HUES64 (cell line): ENCODE measurements at regions not wholly inside any gene's neighbourhood (a gene's known extent, or its start where the extent isn't known, plus 50 kb on each side); places are given as distances from the start of the nearest gene placed in this dataset.

Experiments used
- H3K27ac ChIP-seq: 2 replicates; pipeline ENCODE4 v1.7.0; 2013; ENCODE audit warnings: low read depth, low read length, inconsistent platforms
- H3K27me3 ChIP-seq: 2 replicates; pipeline ENCODE4 v1.6.1; 2013; ENCODE audit warnings: mild to moderate bottlenecking, low read length; ENCODE audit not compliant: insufficient read depth
- H3K36me3 ChIP-seq: 2 replicates; pipeline ENCODE4 v1.6.1; 2013; ENCODE audit warnings: mild to moderate bottlenecking, low read length; ENCODE audit not compliant: insufficient read depth
- H3K4me1 ChIP-seq: 2 replicates; pipeline ENCODE4 v1.6.1; 2013; ENCODE audit warnings: mild to moderate bottlenecking, low read length, moderate library complexity; ENCODE audit not compliant: insufficient read depth
- H3K4me3 ChIP-seq: 2 replicates; pipeline ENCODE4 v1.5.1; 2013; ENCODE audit warnings: mild to moderate bottlenecking, low read length, moderate library complexity
- H3K9ac ChIP-seq: 2 replicates; pipeline ENCODE4 v1.6.1; 2013; ENCODE audit warnings: mild to moderate bottlenecking, low read depth, low read length
- H3K9me3 ChIP-seq: 2 replicates; pipeline ENCODE4 v1.6.1; 2013; ENCODE audit warnings: low read depth, low read length; ENCODE audit not compliant: insufficient read depth
- WGBS: fragments of 150-250, 120-280 bp; methylation state at CpG from one replicate; pipeline ENCODE4 v1.1.7; 2013; ENCODE audit warnings: missing lambda C conversion rate; 5-methylcytosine and 5-hydroxymethylcytosine counted together

- no peaks in the 10 kb centered on the region for H3K9me3 ChIP-seq
- H3K4me3 ChIP-seq, result no peak overlapping the region
- WGBS, result 97% methylated on average over 6 of the region's 6 CpGs
- H3K36me3 ChIP-seq, result no peaks in the 10 kb centered on the region
- no peak overlapping the region for H3K9ac ChIP-seq
- no peaks in the 10 kb centered on the region for H3K27me3 ChIP-seq
- no peaks in the 10 kb centered on the region for H3K4me1 ChIP-seq
- no peak overlapping the region for H3K27ac ChIP-seq
Measured at GRCh38 chr1:99580451-99580850, 65.5 kb upstream of the PALMD start.

GRCh38 chr1:99587008-99587407 is 58.9 kb upstream of the PALMD start:
- no peaks in the 10 kb centered on the region for H3K9me3 ChIP-seq
- no peaks in the 10 kb centered on the region for H3K36me3 ChIP-seq
- H3K4me1 ChIP-seq, result 0 out of 2 replicates have a peak, but pooled peaks cover 3% of the 10 kb centered on the region
- no peak overlapping the region for H3K9ac ChIP-seq
- H3K27me3 ChIP-seq, result no peaks in the 10 kb centered on the region
- no peak overlapping the region for H3K4me3 ChIP-seq
- 88% methylated on average over 4 of the region's 4 CpGs for WGBS
- no peak overlapping the region for H3K27ac ChIP-seq

- Histone ChIP-seq H3K4me1 (0 out of 2 replicates have a peak, but pooled peaks cover 3% of the 10 kb centered on the region), H3K9me3 (no peaks in the 10 kb centered on the region), H3K27me3 (no peaks in the 10 kb centered on the region), H3K9ac (no peak overlapping the region), H3K27ac (no peak overlapping the region), H3K36me3 (no peaks in the 10 kb centered on the region), H3K4me3 (no peak overlapping the region)
- 79% methylated on average over 4 of the region's 4 CpGs for WGBS
Measured at GRCh38 chr1:99589186-99589636, 56.7 kb upstream of the PALMD start.

- 86% methylated on average over 4 of the region's 4 CpGs for WGBS
- no peak overlapping the region for H3K27ac ChIP-seq
- H3K4me1 ChIP-seq, result 0 out of 2 replicates have a peak, but pooled peaks cover 3% of the 10 kb centered on the region
- H3K27me3 ChIP-seq, result no peaks in the 10 kb centered on the region
- H3K4me3 ChIP-seq, result no peak overlapping the region
- H3K9me3 ChIP-seq, result no peaks in the 10 kb centered on the region
- no peaks in the 10 kb centered on the region for H3K36me3 ChIP-seq
- no peak overlapping the region for H3K9ac ChIP-seq
Measured at GRCh38 chr1:99590578-99591209, 55.2 kb upstream of the PALMD start.

GRCh38 chr1:99591886-99592285 is 54.0 kb upstream of the PALMD start:
- no peak overlapping the region for H3K4me3 ChIP-seq
- 83% methylated on average over 1 of the region's 1 CpG for WGBS
- H3K9me3 ChIP-seq, result no peaks in the 10 kb centered on the region
- H3K27ac ChIP-seq, result no peak overlapping the region
- no peaks in the 10 kb centered on the region for H3K36me3 ChIP-seq
- no peaks in the 10 kb centered on the region for H3K27me3 ChIP-seq
- H3K4me1 ChIP-seq, result 0 out of 2 replicates have a peak, but pooled peaks cover 3% of the 10 kb centered on the region
- no peak overlapping the region for H3K9ac ChIP-seq

GRCh38 chr1:99594205-99594604 is 51.7 kb upstream of the PALMD start:
- Histone ChIP-seq H3K4me3 (no peak overlapping the region), H3K27ac (no peak overlapping the region), H3K36me3 (no peaks in the 10 kb centered on the region), H3K9ac (no peak overlapping the region), H3K4me1 (no peaks in the 10 kb centered on the region), H3K27me3 (no peaks in the 10 kb centered on the region), H3K9me3 (no peaks in the 10 kb centered on the region)
- 89% methylated on average over 2 of the region's 2 CpGs for WGBS

- Histone ChIP-seq H3K9me3 (no peaks in the 10 kb centered on the region), H3K4me3 (no peak overlapping the region), H3K9ac (no peak overlapping the region), H3K36me3 (no peaks in the 10 kb centered on the region), H3K27ac (no peak overlapping the region), H3K4me1 (no peaks in the 10 kb centered on the region), H3K27me3 (no peaks in the 10 kb centered on the region)
Measured at GRCh38 chr1:99595041-99595440, 50.9 kb upstream of the PALMD start.

GRCh38 chr1:99595441-99595840 is 50.5 kb upstream of the PALMD start:
- no peaks in the 10 kb centered on the region for H3K4me1 ChIP-seq
- H3K9me3 ChIP-seq, result no peaks in the 10 kb centered on the region
- WGBS, result 75% methylated on average over 2 of the region's 2 CpGs
- no peaks in the 10 kb centered on the region for H3K27me3 ChIP-seq
- H3K36me3 ChIP-seq, result no peaks in the 10 kb centered on the region
- no peak overlapping the region for H3K9ac ChIP-seq
- H3K4me3 ChIP-seq, result no peak overlapping the region
- H3K27ac ChIP-seq, result no peak overlapping the region
